Right renal cortex interstitium (tissue), 3 donors: ENCODE measurements at regions not wholly inside any gene's neighbourhood (a gene's known extent, or its start where the extent isn't known, plus 50 kb on each side); places are given as distances from the start of the nearest gene placed in this dataset.
A peak's percentile ranks its signal among the peaks of the same experiment; 100 is the strongest.
"Not testable (repeated sequence)": the region's sequence is repeated elsewhere in the genome, so short reads cannot be mapped to it uniquely, and the experiment has no call there.

ENCODE experiments used
- DNase-seq, 3 donors: peaks; one replicate each; pipeline ENCODE4 v3.0.0-alpha.2; 2013; ENCODE audit warnings: low read depth in 3 of 3, low spot score in 2 of 3

GRCh38 chr3:193946945-193947344 is 189.0 kb upstream of the HES1 start:
- no peak for DNase-seq

GRCh38 chr3:193947596-193947995 is 188.4 kb upstream of the HES1 start:
- no peak for DNase-seq

GRCh38 chr3:193948459-193948858 is 187.5 kb upstream of the HES1 start:
- DNase-seq: no peak

- DNase-seq: no peak
These were observed 184.1 kb upstream of the HES1 start for GRCh38 chr3:193951859-193952258.

GRCh38 chr3:193954752-193955151 is 181.2 kb upstream of the HES1 start:
- DNase-seq: no peak

- no peak for DNase-seq
These were observed 180.2 kb upstream of the HES1 start for GRCh38 chr3:193955719-193956118.

- DNase-seq: no peak
These were observed 176.1 kb upstream of the HES1 start for GRCh38 chr3:193959861-193960260.

- peak; percentile 58 to 69 (median 65) for DNase-seq
These were observed 175.3 kb upstream of the HES1 start for GRCh38 chr3:193960487-193961274.

GRCh38 chr3:193962986-193963685 is 172.8 kb upstream of the HES1 start:
- DNase-seq: no peak

GRCh38 chr3:193963808-193964516 is 172.0 kb upstream of the HES1 start:
- no peak for DNase-seq

GRCh38 chr3:193964517-193964880 is 171.4 kb upstream of the HES1 start:
- DNase-seq: no peak

- DNase-seq: no peak
These were observed 167.5 kb upstream of the HES1 start for GRCh38 chr3:193968380-193968974.

GRCh38 chr3:193970131-193970772 is 165.7 kb upstream of the HES1 start:
- not testable (repeated sequence) for DNase-seq

GRCh38 chr3:193970773-193971206 is 165.2 kb upstream of the HES1 start:
- no peak for DNase-seq

GRCh38 chr3:193971261-193971751 is 164.6 kb upstream of the HES1 start:
- no peak for DNase-seq

- no peak for DNase-seq
These were observed 164.0 kb upstream of the HES1 start for GRCh38 chr3:193971966-193972365.

GRCh38 chr3:193972832-193973231 is 163.1 kb upstream of the HES1 start:
- DNase-seq: no peak

GRCh38 chr3:193974191-193974652 is 161.7 kb upstream of the HES1 start:
- no peak for DNase-seq

- no peak for DNase-seq
These were observed 161.0 kb upstream of the HES1 start for GRCh38 chr3:193974671-193975535.
